ENCODE measurements at regions not wholly inside any gene's neighbourhood (a gene's known extent, or its start where the extent isn't known, plus 50 kb on each side); places are given as distances from the start of the nearest gene placed in this dataset.
"Not testable (repeated sequence)": the region's sequence is repeated elsewhere in the genome, so short reads cannot be mapped to it uniquely, and the experiment has no call there.

GRCh38 chr5:36482812-36483211 is 123.6 kb upstream of the SLC1A3 start:
- no peak for DNase-seq

GRCh38 chr5:36489505-36489904 is 116.9 kb upstream of the SLC1A3 start:
- no peak for DNase-seq

- no peak for DNase-seq
These were observed 114.5 kb upstream of the SLC1A3 start for GRCh38 chr5:36491856-36492255.

- DNase-seq, result no peak
These were observed 113.3 kb upstream of the SLC1A3 start for GRCh38 chr5:36492984-36493654.

GRCh38 chr5:36494028-36494427 is 112.4 kb upstream of the SLC1A3 start:
- DNase-seq, result no peak

GRCh38 chr5:36494841-36495601 is 111.4 kb upstream of the SLC1A3 start:
- DNase-seq, result no peak

GRCh38 chr5:36495611-36496010 is 110.8 kb upstream of the SLC1A3 start:
- no peak for DNase-seq

GRCh38 chr5:36496471-36496870 is 109.9 kb upstream of the SLC1A3 start:
- no peak for DNase-seq

- no peak for DNase-seq
These were observed 103.8 kb upstream of the SLC1A3 start for GRCh38 chr5:36502608-36503007.

GRCh38 chr5:36505021-36505420 is 101.4 kb upstream of the SLC1A3 start:
- no peak for DNase-seq

GRCh38 chr5:36507332-36507952 is 99.0 kb upstream of the SLC1A3 start:
- peak; percentile 70 for DNase-seq

- not testable (repeated sequence) for DNase-seq
These were observed 98.1 kb upstream of the SLC1A3 start for GRCh38 chr5:36508331-36508730.

- DNase-seq, result not testable (repeated sequence)
These were observed 92.8 kb upstream of the SLC1A3 start for GRCh38 chr5:36513647-36514046.

GRCh38 chr5:36519881-36520280 is 86.5 kb upstream of the SLC1A3 start:
- no peak for DNase-seq

GRCh38 chr5:36521219-36521618 is 85.2 kb upstream of the SLC1A3 start:
- DNase-seq, result no peak

- DNase-seq, result no peak
These were observed 84.3 kb upstream of the SLC1A3 start for GRCh38 chr5:36521838-36522745.

GRCh38 chr5:36522746-36523065 is 83.7 kb upstream of the SLC1A3 start:
- DNase-seq, result no peak

- no peak for DNase-seq
These were observed 83.0 kb upstream of the SLC1A3 start for GRCh38 chr5:36523450-36523849.

- DNase-seq, result no peak
These were observed 82.5 kb upstream of the SLC1A3 start for GRCh38 chr5:36523926-36524325.

- no peak for DNase-seq
These were observed 79.9 kb upstream of the SLC1A3 start for GRCh38 chr5:36526537-36526936.

- no peak for DNase-seq
These were observed 77.8 kb upstream of the SLC1A3 start for GRCh38 chr5:36528588-36528987.

- DNase-seq, result peak; percentile 33
These were observed 77.3 kb upstream of the SLC1A3 start for GRCh38 chr5:36529142-36529541.

- no peak for DNase-seq
These were observed 76.2 kb upstream of the SLC1A3 start for GRCh38 chr5:36530215-36530614.
